ENCODE measurements at regions not wholly inside any gene's neighbourhood (a gene's known extent, or its start where the extent isn't known, plus 50 kb on each side); places are given as distances from the start of the nearest gene placed in this dataset.

GRCh38 chr5:144015961-144016360 is 154.5 kb downstream of the YIPF5 start:
- Histone ChIP-seq H3K27me3 (replicated peaks; ENCODE audit: insufficient read depth) (no peaks in the 10 kb centered on the region), H3K9me3 (no peaks in the 10 kb centered on the region), H3K27ac (no peak overlapping the region), H3K4me3 (no peak overlapping the region), H3K4me1 (replicated peaks) (no peaks in the 10 kb centered on the region), H3K36me3 (no peaks in the 10 kb centered on the region)
- WGBS = 76% methylated on average over 3 of the region's 3 CpGs
- no peak for DNase-seq (ENCODE audit: low spot score)
- intact Hi-C loops (cut with DNase I) = no loop called here
- no peak for TF ChIP-seq CTCF (IDR thresholded peaks at IDR 0.05)
- TF ChIP-seq POLR2AphosphoS5 (IDR thresholded peaks at IDR 0.05) = no peak
- no peak for TF ChIP-seq POLR2A (IDR thresholded peaks at IDR 0.05)

- H3K27ac ChIP-seq = no peak overlapping the region
- H3K4me1 ChIP-seq (replicated peaks) = no peaks in the 10 kb centered on the region
- no peak for TF ChIP-seq CTCF (IDR thresholded peaks at IDR 0.05)
- TF ChIP-seq POLR2A (IDR thresholded peaks at IDR 0.05) = no peak
- TF ChIP-seq POLR2AphosphoS5 (IDR thresholded peaks at IDR 0.05) = no peak
- no peaks in the 10 kb centered on the region for H3K27me3 ChIP-seq (replicated peaks; ENCODE audit: insufficient read depth)
- H3K9me3 ChIP-seq = no peaks in the 10 kb centered on the region
- intact Hi-C loops (cut with DNase I) = no loop called here
- DNase-seq (ENCODE audit: low spot score) = no peak
- H3K36me3 ChIP-seq = no peaks in the 10 kb centered on the region
- WGBS = 92% methylated on average over 7 of the region's 7 CpGs
- no peak overlapping the region for H3K4me3 ChIP-seq
Observed at GRCh38 chr5:144017119-144017518, 153.3 kb downstream of the YIPF5 start.

- no peak for DNase-seq (ENCODE audit: low spot score)
- H3K36me3 ChIP-seq = no peaks in the 10 kb centered on the region
- no peaks in the 10 kb centered on the region for H3K27me3 ChIP-seq (replicated peaks; ENCODE audit: insufficient read depth)
- no peak overlapping the region for H3K4me3 ChIP-seq
- no peaks in the 10 kb centered on the region for H3K4me1 ChIP-seq (replicated peaks)
- H3K9me3 ChIP-seq = no peaks in the 10 kb centered on the region
- intact Hi-C loops (cut with DNase I) = no loop called here
- 94% methylated on average over 6 of the region's 6 CpGs for WGBS
- no peak for TF ChIP-seq CTCF (IDR thresholded peaks at IDR 0.05)
- TF ChIP-seq POLR2A (IDR thresholded peaks at IDR 0.05) = no peak
- TF ChIP-seq POLR2AphosphoS5 (IDR thresholded peaks at IDR 0.05) = no peak
- no peak overlapping the region for H3K27ac ChIP-seq
Observed at GRCh38 chr5:144017631-144018030, 152.8 kb downstream of the YIPF5 start.

- WGBS = 72% methylated on average over 1 of the region's 1 CpG
- DNase-seq (ENCODE audit: low spot score) = no peak
- no peaks in the 10 kb centered on the region for H3K36me3 ChIP-seq
Observed at GRCh38 chr5:144024090-144024489, 146.4 kb downstream of the YIPF5 start.

More at GRCh38 chr5:144024090-144024489, 146.4 kb downstream of the YIPF5 start:
- intact Hi-C loops (cut with DNase I) = no loop called here
- Histone ChIP-seq H3K9me3 (no peaks in the 10 kb centered on the region), H3K27ac (no peak overlapping the region), H3K4me1 (replicated peaks) (no peaks in the 10 kb centered on the region), H3K27me3 (replicated peaks; ENCODE audit: insufficient read depth) (no peaks in the 10 kb centered on the region), H3K4me3 (no peak overlapping the region)
- no peak for TF ChIP-seq POLR2A (IDR thresholded peaks at IDR 0.05)
- TF ChIP-seq POLR2AphosphoS5 (IDR thresholded peaks at IDR 0.05) = no peak
- no peak for TF ChIP-seq CTCF (IDR thresholded peaks at IDR 0.05)

All from prostate gland (tissue), 2 donors.